ENCODE measurements at regions not wholly inside any gene's neighbourhood (a gene's known extent, or its start where the extent isn't known, plus 50 kb on each side); places are given as distances from the start of the nearest gene placed in this dataset.

DNA sequence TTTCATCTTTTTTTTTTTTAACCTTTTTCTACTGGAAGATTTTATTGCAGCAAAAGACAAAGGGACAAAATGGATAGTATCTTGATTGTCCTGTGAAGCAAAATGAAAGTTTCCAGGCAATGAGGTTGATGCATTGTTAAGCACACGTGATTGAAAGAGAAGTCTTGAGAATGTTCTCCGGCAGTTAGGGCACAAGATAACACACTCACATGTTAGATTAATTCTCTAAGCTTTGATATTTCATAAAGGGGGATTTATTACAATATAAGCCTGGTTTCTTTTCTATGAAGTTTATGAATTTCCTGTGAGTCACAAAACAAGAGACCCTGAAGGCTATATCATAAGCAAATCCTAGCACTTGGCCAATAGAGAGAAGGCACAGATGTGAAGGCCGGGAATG, 93.4 kb upstream of the ARMC3 start:
- TF ChIP-seq GATA2 (IDR thresholded peaks at IDR 0.05; ENCODE audit: low read depth, low read length): no peak
- TF ChIP-seq GATA3 (IDR thresholded peaks at IDR 0.05; ENCODE audit: low read depth, low read length): no peak

DNA sequence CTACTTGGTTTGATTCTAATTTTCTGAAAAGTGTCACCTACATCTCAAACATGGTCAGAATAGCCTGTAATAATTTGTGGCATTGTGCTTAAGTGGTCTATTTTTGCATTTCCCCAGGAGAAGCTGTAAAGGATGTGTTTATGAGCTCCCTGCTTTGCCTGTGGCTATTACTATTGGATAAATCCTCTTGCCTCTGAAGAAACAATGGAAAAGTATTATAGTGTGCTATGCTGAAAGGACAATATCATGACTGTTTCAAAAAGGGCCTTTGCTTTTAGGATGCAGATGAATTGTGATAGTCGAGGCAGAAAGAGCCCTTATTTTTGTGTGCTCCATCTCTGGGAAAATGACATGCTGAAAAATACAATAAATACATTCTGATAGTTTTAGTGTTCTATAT, 94.1 kb upstream of the ARMC3 start:
- TF ChIP-seq GATA3 (IDR thresholded peaks at IDR 0.05; ENCODE audit: low read depth, low read length) (no peak), GATA2 (IDR thresholded peaks at IDR 0.05; ENCODE audit: low read depth, low read length) (no peak)

DNA sequence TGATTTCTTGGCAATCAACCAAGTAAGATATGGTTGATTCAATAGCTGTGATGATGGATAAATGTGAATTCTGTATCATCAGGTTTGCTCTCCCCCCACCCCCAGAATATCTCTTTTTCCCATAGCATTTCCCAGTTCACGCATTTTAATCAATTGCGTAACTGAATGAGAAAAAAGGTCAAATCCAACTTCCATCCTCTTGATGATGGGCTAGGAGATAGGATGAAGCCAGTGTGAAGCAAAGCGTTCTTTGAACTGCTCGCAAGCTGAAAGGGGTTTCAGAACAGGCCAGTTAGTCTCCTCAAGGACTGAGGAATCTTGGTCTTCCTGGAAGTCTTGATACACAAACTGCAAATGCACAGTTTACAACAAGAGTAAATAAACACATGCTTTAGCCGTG, 94.5 kb upstream of the ARMC3 start:
- TF ChIP-seq GATA2 (IDR thresholded peaks at IDR 0.05; ENCODE audit: low read depth, low read length) (no peak), GATA3 (IDR thresholded peaks at IDR 0.05; ENCODE audit: low read depth, low read length) (no peak)

DNA sequence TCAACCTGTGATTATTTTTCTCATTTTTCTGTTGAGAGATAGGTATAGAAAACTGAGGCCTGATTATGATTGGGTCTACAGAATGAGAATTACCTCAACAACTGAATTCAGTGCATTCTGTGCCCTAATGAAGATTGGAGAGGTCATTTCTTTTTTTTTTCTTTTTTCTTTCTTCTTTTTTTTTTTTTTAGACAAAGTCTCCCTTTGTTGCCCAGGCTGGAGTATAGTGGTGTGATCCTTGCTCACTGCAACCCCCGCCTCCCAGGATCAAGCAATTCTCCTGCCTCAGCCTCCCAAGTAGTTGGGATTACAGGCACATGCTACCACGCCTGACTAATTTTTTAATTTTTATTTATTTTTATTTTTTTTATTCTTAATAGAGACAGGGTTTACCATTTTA, 95.0 kb upstream of the ARMC3 start:
- no peak for TF ChIP-seq GATA2 (IDR thresholded peaks at IDR 0.05; ENCODE audit: low read depth, low read length)
- TF ChIP-seq GATA3 (IDR thresholded peaks at IDR 0.05; ENCODE audit: low read depth, low read length): no peak

DNA sequence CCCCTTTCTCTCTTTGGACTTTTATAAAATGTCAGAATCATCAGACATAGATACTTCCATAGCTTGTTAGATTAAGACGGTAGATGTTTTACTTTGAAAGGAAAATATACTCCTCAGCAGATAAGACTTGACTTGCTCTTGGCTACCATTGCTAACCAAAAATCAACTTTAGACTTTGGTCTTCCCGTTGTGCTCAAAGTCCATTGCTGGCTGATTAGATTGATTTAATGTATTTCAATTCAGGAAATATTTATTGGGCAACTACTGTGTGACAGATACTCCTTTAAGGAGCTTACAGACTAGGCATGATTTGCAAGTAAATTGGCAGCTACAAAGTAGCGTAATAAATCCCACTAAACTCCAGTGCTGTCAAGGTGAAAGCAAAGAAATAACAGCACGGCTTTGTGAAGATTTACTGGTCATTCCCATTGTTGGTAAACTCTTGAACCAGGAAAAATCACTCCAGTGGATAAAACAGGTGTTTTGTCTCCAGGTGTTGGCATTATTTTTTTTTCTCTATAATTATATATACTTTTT, 95.7 kb upstream of the ARMC3 start:
- TF ChIP-seq GATA3 (IDR thresholded peaks at IDR 0.05; ENCODE audit: low read depth, low read length) (no peak), GATA2 (IDR thresholded peaks at IDR 0.05; ENCODE audit: low read depth, low read length) (no peak)

DNA sequence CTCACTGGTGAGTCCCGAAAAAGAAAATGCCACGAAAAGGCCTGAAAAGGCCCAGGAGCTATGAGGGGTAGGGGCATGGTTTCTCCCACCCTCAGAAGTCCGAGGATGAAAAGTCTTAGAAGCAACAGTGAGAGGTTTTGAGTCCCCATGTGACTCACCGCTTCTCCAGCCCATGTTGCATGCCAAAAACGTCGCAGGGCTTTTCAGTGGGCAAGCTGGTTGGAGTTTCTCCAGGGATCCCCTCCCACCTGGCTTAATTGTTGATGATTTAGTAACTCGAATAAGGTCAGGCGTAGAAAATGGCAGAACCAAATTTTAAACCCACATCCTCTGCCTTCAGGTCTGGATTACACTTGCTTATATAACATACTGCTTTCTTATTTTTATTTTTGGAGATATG, 96.3 kb upstream of the ARMC3 start:
- TF ChIP-seq GATA3 (IDR thresholded peaks at IDR 0.05; ENCODE audit: low read depth, low read length): no peak

DNA sequence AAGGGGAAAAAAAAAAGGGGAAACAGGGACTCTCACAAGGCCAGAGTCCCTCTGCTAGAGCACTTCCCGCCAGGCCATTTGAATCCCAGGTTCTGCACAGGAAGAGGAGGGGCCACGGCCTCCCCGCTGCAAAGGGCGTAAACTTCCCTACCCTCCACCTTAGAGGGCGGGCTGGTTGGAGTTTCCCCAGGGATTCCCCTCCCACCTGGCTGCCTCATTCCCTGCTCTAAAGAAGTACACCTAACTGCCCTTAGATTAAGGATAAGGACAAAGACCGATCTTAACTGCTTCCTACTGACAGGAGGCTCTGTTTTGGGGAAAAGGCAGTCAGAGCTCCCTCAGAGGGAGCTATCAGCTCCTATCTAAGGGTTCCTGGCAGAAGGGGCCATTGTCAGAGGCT, 102.0 kb upstream of the ARMC3 start:
- TF ChIP-seq GATA3 (IDR thresholded peaks at IDR 0.05; ENCODE audit: low read depth, low read length) (no peak), GATA2 (IDR thresholded peaks at IDR 0.05; ENCODE audit: low read depth, low read length) (peak; percentile 57; the same call in 1 of the 2 replicates)

DNA sequence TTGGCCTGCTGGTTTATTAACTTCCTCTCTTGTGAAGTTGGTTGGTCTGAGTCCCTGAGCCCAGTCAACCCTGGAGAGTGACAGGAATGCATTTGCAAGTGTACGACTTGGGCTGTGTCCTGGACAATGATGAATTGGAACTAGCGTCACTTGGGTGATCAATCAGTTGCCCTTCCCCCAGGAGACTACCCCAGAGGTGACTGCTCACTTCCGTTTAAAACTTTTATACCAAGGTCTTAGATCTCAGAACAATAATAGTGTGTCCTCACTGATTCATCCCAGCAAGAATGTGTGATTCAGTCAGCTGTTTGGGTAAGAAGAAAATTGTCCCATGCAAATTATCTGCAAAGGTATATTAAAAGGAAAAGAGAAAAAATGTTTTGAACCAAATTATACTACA, 102.9 kb upstream of the ARMC3 start:
- TF ChIP-seq GATA2 (IDR thresholded peaks at IDR 0.05; ENCODE audit: low read depth, low read length) (no peak), GATA3 (IDR thresholded peaks at IDR 0.05; ENCODE audit: low read depth, low read length) (no peak)

DNA sequence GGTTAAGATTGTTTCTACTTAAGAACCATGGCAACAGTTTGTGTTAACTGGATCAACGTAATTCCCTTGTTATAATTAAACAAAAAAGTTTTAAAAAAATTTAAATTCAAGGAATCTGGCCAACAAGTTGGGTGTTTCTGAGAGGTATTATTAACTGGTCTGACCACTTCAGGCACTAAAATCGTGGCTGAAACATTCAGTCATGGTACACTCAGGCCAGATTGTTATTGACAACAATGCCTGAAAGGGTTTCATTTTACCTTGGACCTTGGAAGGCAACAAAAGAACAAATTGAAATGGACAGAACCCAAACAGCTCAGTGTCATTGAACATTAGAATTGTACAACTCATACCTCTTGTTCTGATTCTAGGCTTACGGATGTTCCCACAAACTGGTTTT, 103.3 kb upstream of the ARMC3 start:
- TF ChIP-seq GATA3 (IDR thresholded peaks at IDR 0.05; ENCODE audit: low read depth, low read length) (no peak), GATA2 (IDR thresholded peaks at IDR 0.05; ENCODE audit: low read depth, low read length) (no peak)

DNA sequence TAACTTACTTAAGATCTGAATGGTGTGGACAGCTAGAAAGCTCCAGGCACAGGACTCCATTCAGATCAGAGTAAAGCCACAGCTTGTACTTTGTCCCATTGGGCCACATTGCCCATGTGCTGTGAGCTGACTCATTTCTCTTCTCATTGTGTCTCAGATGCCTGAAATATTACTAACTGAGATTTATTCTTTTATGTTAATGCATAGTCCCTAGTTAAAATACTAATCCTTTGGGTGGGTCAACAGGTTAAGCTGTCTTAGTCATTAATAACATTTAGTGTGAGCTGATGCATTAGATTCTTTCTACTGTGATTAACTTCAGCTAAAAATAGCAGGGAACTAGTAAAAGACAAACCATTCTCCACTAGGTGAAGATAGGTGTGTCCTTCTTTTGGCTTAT, 104.7 kb upstream of the ARMC3 start:
- TF ChIP-seq GATA2 (IDR thresholded peaks at IDR 0.05; ENCODE audit: low read depth, low read length) (no peak), GATA3 (IDR thresholded peaks at IDR 0.05; ENCODE audit: low read depth, low read length) (no peak)

DNA sequence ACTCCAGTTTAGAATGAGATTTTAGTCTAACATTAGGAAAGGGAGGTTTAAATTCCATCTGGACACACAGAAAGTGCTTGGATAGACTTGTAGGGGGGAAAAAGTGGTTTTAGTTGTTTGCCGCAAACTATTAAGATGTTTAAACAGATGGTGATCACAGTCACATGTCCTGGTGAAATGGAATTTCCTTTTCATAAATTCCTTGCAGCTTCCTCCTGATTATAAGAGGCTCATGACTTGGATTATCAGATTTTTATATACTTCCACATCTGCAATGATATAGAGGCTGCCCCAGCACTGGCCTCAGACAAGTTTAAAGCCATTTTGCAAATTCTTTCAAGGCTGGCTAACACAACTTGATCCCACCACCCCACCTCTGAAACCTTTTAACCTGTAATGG, 106.4 kb upstream of the ARMC3 start:
- TF ChIP-seq GATA2 (IDR thresholded peaks at IDR 0.05; ENCODE audit: low read depth, low read length) (no peak), GATA3 (IDR thresholded peaks at IDR 0.05; ENCODE audit: low read depth, low read length) (no peak)

DNA sequence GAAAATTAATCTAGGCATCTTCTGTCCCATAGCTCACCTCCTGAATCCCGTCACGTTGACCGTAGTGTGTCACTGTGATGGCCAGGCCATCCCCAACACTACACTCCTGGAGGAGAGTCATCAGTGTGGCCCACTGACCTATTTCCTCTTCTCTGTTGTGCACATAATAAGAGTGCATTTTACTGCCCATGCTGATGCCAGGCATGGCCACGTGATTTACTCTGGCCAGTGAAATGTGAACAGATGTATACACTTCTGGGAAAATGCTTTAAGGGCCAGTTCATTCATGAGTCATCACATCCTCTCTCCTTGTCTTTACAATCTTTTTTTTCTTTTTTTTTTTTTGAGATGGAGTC, 101.9 kb upstream of the PIP4K2A start:
- TF ChIP-seq GATA2 (IDR thresholded peaks at IDR 0.05; ENCODE audit: low read depth, low read length) (no peak), GATA3 (IDR thresholded peaks at IDR 0.05; ENCODE audit: low read depth, low read length) (no peak)

DNA sequence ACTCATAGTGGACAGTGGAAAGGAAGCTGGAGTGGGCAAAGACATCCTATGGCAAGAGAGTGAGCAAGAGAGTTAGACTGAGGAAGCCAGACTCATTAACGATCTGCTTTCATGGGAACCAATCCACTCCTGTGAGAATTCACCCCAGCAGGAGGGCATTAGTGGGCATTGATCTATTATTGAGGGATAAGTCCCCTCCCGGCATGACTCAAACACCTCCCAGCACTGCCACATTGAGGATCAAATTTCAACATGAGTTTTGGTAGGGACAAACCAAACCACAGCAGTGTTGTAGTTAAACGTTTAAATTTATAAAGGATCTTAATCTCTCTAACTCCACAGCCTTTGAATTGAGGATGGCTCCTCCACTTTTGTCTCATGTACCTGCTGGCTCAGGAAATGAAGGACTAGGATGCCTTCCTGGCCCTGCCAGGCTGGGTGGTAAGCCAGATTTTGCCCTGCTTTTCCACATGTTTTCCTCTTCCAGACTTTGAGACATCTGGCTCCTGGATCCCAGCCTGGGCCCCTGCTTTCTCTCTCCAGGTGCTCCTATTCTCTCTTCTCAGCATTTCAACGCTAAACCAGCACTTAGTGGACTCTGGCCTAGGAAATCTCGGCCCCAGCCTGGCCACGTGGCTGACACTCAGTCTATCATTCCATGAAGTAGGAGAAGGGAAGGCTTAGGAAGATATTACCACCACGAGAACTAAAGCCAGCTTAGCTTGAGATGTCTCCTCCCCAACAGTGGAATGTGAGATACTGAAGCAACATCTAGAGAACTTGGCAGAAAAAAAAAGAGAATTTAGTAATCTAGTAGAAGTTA, 96.5 kb upstream of the PIP4K2A start:
- TF ChIP-seq GATA3 (IDR thresholded peaks at IDR 0.05; ENCODE audit: low read depth, low read length) (no peak), GATA2 (IDR thresholded peaks at IDR 0.05; ENCODE audit: low read depth, low read length) (no peak)

DNA sequence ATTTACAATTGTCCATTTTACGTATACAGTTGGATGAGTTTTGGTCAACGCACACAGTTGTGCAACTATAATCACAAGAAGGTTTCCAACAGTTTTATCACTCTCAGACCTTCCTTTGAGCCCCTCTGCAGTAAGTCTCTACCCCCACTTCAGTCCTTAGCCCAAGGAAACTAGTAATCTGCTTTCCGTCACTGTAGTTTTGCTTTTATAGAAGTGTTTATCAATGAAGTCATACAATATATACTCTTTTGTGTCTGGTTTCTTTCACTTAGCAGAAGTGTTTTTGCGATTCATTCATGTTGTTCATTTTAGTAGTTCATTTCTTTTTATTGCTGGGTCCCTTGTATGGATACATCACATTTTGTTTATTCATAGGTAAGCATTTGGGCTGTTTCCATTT, 92.9 kb upstream of the PIP4K2A start:
- TF ChIP-seq GATA3 (IDR thresholded peaks at IDR 0.05; ENCODE audit: low read depth, low read length) (no peak), GATA2 (IDR thresholded peaks at IDR 0.05; ENCODE audit: low read depth, low read length) (no peak)

DNA sequence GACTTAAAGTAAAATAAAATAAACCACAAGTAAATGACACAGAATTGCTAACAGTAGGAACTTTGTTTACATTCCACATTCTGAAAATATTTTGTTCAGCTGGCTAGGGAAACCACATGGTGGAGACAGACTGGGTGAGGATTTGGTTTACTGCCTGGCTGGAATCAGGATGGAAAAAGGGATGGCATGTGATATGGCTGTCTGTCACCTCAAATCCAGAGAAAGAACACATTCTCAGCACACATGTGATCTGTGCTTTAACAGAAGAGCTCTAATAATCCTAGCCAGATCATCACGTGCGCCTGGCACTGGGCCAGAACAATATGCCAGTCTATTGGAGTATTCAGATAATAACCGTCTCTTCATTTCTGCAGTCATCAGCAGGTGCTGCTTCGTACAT, 90.9 kb upstream of the PIP4K2A start:
- TF ChIP-seq GATA2 (IDR thresholded peaks at IDR 0.05; ENCODE audit: low read depth, low read length) (no peak), GATA3 (IDR thresholded peaks at IDR 0.05; ENCODE audit: low read depth, low read length) (no peak)
